HG03469 (cell line): ENCODE measurements at regions not wholly inside any gene's neighbourhood (a gene's known extent, or its start where the extent isn't known, plus 50 kb on each side); places are given as distances from the start of the nearest gene placed in this dataset.

Experiments
- ATAC-seq: cut with Tn5 transposase; IDR thresholded peaks from one replicate; pipeline ENCODE4 v1.9.1; 2021; ENCODE audit warnings: mild to moderate bottlenecking, moderate library complexity, moderate number of reproducible peaks; ENCODE audit not compliant: unreplicated experiment

DNA sequence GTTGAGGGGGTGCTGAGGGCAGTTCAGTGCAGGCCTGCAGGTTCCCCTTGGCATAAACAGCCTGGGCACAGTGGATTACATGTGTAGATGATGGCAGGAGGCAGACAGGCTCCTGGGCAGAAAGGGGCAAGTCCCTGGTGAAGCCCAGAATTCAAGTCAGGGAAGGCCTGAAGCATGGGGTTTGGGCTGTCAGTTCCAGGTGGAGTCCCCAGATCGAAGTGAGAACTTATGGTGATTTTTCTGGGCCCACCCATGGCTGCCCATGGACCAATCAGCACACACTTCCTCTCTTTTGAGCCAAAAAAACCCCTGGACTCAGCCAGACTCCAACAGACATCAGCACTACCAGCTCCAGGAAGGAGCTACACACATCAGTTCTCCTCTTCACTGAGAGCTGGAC, 529.1 kb downstream of the PPARGC1A start:
- ATAC-seq: no peak

DNA sequence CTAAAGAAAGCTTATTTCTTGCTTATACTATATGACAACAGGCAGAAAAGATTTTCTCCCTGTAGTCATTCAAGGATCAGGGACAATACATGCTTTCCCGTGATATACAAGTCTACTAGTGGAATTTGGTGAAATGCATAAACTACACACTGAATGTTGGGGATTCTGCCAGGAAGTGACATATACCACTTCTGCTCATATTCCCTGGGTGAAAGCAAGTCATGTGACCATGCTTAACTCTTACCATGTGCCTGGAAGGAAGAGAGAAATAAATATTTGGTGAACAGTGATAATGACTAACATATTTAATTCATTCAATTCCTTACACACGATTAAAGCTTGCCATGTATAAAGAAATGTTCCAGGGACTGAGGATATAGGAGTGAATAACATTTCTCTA, 534.6 kb downstream of the PPARGC1A start:
- ATAC-seq: no peak

DNA sequence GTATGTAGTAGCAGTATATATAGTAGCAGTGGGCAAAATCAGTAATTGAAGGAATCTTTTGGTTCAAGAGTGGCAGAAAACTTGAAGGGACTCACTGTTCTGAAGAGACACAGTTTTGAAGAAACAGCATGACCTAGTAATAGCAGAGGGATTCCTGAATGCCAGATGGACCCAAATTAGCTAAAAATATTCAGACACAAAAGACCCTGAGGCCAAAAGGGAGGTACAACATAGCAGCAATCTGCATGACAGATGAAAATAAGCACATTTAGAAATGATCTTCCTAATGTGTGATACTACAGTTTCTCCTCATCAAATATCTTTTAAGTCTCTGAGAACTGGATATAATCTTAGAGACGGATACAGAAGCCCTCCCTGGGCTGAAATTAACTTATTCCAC, 536.6 kb downstream of the PPARGC1A start:
- ATAC-seq: no peak

DNA sequence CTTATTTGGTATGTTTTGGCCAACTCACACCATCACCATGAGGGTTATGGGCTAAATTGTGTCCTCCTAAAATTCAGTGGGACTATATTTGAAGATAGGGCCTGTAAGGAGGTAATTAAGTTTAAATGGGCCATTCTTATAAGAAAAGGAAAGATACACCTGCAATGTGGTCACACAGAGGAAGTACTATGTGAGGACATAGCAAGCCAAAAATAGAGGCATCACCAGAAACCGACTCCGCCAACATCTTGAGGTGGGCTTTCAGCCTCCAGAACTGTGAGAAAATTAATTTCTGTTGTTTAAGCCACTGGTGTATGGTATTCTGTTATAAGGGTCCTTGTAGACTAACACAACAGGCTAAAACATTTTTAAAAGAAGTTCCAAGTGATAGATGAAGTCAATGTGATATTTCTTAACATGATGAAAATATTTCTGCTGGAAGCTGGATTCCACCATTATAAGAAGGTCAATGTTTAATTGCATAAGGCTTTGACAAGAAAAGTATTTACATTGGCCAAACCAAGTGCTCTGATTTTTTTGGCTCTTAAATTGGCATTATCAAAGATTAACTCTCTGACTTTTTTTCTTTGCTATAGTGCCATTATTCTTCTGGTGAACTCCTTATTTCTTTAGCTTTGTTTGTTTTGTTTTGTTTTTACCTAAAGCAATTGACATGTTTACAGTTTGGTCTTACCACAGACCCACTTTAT, 540.9 kb downstream of the PPARGC1A start:
- no peak for ATAC-seq

DNA sequence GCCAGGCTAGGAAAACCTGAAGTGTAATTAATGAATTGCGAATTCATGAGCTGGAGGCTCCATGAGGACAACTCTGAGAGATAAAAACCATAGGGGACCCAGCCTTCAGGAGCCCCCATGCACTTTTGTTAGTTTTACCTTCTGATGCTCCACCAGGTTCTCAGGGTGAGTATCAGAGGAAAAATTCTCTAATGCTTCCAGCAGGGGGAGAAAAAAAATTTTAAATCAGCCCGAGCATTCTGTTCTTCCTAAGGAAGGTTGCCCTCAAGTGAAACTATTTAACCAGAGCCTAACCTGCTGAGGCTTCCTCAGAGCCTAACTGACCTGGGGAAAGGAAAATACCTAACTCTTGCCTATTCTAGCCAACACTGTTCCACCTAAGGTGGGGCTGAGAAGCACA, 552.6 kb downstream of the PPARGC1A start:
- no peak for ATAC-seq

DNA sequence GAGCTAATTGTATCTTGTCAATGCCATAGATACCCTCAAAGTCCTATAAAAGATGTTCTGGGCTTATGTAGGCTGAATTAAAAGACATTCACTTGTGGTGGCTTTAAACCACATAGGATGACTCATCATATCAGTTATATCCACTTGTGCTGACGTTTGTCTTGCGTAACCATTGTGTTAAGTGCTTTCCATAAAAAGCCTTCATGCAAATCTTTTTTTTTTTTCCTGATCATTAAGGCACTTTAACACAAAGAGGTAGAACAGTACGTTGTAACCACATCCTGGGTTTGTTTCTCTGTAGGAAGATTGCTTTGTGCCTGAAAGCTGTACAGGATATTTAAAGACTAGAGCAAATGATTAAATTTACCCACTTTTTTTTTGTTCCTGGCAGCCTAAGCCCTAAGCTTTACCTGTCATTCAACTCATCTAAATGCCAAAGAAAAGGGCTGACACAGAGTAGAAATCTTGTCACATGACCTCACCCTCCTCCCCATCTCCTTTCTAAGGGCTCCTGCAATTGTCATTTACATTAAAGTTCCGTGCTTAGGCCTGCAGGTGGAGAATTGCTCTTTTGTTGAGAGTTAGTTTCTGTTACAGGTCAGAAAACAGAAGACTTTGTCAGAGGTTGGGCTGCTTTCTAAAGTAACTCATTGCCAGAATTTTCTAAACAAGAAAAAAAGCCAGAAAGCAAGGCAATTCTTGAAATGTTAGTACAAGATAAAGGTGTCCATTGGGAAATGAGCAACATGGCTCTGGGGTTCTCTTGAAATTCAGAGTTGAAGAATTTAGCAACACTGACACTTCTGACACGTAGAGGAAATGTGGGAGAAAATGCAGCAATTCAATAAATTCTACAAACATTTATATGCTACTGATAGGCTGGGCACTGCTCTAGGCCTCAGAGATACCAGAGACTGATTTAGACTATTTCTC, 555.6 kb downstream of the PPARGC1A start:
- ATAC-seq: peak; percentile 69

DNA sequence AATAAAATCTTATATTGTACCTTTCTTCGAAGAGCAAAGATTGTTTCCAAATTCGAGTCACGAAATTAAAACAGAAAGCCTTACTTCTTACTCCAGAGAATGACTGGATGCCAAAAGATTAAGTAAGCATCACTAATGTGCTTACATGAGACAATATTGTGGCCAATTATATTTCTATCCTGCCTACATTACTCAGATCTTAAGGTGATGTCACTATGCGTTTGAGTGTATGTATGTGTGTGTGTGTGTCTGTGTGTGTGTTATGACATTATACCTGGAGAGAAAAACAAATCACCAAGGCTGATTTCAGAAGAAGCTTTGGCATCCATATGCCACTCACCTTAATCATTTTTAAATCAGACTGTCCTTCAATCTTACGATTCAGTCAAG, 556.3 kb downstream of the PPARGC1A start:
- peak; percentile 15 for ATAC-seq

DNA sequence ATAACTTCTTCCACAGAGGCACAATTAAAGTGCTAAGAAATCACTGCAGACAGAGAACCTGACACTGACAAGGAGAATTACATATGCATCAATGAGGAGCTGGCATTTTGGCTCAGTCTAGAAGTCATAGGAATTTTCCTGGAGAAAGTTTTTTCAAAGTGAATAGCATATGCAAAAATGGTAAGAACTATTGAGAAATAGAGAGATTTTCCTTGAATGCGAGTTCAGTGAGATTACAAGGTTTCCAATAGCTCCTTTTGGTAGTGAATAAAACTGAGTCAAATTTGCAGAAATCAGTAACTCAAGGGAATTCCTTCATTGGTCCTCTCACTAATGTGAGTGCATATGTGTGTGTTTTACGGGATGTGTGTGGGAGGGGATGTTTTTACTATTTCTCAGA, 557.5 kb downstream of the PPARGC1A start:
- no peak for ATAC-seq

DNA sequence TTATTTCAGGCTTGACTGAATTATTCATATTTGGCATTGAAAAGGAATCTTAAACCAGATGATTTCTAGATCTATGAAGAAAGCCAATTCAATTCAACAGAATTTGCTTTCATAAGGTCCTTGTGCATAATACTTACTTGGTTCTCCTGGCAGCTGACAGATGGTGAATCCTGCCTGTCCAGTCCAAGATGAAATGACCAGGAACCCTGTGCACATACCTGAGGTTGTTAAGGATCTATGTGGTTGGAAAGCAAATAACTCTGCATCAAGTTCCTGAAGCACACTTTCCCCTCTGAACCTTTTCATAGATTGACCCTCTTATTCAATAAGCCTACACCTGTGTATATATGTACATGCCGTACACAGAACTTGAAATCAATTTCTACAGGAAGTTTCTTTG, 562.7 kb downstream of the PPARGC1A start:
- no peak for ATAC-seq

DNA sequence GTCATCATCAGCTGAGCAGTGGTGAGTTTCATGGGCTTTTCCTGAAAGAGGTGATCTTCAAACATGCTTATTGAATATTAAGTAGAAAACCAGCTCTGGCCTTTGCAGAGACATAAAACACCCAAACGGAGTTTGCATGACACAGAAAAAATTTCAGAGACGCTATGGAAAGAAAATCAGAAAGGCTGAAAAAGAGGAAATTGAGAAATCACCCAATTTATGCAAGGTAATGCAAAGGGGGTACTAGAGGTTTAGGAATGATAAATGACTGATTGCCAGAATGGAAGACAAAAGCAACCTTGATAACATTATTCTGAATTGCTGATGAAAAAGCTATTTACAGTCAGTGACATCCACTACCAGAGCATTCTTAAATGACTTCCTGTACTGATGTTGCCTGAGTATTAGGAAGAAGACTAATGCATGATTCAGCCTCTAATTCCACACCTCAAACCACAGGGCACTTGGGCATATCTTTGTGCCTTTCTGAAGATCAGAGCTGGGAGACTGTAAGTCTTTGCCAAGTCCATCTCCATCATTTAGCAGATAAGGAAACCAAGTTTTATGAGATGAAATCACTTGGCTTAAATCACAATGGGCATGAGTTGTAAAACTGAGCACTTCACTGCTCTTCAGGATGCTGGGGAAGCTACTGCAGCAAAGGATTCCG, 565.7 kb downstream of the PPARGC1A start:
- ATAC-seq: no peak

DNA sequence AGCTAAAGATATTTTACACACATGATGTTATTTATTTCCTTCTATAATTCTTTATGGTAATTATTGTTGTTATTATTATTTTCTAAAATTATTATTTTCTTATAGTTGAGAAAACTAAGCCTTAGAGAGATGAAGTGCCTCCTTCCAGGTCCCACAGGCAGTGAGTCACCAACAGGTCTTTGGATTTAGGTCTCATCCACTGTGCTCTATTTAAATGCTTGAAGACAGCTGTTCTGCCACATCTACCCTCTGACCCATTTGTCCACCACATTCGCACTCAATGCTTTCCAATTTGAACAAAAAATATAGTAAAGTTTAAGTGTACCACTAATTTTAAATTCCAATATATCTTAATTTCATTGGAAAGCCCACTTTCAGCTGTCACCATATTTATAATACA, 566.4 kb downstream of the PPARGC1A start:
- no peak for ATAC-seq

DNA sequence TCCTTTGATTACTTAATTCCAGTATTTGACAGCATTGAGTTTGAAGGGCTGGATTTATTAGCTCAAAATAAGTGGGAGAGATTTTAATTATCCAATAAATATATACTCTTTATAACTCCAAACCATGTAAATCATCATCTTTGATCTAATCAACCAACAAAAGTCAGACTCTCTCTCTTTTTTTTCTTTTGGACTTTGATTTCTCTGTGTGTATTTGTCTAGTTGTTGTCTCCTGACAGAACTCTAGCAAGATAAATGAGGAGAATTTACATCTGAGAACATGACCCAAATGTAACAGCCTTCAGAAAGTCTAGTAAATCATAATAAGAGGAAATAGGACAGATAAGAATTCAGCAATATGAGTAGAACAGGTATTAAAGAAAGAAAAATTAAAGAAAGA, 567.1 kb downstream of the PPARGC1A start:
- ATAC-seq: no peak

DNA sequence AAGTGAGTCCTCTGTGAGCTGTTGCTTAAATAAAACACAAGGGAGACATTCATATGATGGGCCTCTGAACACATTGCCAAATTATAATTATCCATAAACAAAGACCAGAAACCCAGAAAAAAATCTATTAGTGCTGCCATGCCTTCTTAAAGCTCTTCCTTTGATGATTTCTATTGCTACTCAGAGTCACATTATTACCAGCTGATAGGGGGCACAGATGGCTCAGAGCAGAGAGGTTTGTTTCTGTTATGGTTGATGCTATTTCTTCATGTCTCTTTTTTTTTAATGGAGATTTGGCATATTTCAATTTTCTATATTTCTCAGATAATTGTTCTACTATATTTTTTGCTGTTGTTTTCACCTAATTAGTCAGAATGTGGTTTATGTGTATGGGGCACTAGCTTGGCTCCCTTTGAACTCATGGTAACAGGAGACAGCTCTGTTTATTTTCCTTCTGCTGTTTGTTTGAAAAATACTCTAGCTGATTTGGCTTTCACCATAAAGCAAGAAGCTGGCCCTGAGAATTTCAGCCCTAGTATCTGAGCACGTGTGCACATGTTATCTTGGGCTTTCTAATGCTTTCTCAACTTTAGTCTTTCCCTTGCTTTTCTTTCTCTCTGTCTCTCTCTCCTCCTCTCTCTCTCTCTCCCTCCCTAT, 568.8 kb downstream of the PPARGC1A start:
- no peak for ATAC-seq

DNA sequence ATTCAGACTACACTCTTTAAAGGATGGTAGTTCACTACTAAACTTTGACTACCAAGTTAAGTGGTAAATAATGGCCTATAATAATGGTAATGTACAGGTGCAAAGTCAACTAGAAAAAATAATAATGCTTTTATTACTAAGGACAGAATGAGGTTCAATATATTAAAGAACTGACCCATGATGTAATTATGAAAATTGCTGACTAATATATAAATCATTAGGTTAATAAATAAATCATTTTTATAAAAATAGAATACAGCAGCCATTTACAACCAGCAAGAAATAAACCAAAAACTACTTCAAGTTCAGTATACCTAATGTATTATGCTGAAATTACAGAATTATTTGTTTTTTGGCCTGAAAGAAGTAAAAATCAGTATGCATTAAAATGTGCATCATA, 577.2 kb downstream of the PPARGC1A start:
- no peak for ATAC-seq

DNA sequence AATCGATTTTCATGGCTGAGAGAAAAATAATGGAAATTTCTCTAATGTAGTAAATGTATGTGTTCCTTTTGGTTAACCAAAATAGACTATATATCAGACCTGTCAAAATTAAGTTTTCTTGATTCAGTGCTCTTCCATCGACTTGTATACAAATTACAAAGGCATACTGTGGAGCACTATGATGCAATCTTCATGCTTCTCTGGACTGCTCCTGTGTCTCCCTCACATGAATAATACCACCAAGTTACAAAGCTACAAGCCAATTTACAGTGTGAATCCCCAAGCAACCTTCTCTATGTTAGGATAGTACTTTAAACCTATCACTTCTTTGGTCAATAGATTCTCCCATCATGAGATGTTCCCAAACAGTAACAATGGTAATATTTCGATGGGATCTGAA, 577.9 kb downstream of the PPARGC1A start:
- ATAC-seq: no peak

DNA sequence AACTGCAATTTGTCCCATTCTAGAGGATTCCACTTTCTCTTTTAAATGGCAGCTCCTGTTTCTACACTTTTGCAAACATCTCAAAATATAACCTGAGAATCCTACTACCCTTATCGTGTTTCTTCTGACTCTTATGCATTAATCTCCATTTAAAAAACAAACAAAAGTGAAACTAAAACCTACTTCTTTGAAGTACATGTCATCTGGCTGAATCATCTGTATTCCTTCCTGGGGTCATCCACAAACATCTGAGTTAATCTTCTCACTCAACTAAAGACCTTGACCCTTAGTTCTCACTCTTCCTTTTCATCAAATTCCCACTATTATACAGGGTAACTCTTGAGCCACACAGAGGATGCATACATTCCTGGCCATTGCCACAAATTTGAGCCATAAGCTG, 584.8 kb downstream of the PPARGC1A start:
- no peak for ATAC-seq

DNA sequence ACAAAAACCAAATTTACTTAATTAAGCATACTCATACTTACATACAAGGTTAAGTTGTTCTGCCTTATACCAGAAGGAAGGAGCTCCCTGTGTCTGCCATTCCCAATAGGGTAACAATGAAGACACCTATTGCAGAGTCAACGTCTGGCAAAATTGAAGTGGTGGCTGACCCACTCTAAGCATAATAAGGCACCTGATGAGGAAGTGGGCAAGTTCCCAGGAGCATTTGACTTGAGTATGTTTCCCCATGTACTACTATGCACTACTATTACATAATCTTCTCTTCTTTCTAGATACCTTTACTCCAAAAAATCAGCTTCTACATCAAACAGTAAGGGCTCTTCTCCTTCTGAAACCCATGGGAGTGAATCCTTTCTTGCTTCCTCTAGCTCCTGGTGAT, 591.5 kb downstream of the PPARGC1A start:
- ATAC-seq: no peak

DNA sequence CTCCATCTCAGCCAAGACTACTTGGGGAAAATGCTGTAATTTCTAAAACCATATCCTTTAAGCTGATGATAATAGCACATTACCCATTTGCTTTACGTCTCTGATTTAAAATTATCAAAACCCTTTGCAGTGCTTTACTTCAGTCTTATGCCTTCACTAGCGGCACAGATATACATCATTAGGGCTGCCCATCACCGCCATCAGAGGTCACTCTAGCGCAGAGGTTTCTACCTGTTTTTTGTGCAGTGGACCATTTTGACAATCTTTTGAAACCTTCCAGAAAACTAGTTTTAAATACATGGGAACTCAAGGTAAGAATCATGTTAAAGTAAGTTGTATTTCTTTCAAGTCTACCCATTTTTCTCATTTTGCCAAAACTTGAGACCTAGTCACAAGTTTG, 592.5 kb downstream of the PPARGC1A start:
- ATAC-seq: no peak

DNA sequence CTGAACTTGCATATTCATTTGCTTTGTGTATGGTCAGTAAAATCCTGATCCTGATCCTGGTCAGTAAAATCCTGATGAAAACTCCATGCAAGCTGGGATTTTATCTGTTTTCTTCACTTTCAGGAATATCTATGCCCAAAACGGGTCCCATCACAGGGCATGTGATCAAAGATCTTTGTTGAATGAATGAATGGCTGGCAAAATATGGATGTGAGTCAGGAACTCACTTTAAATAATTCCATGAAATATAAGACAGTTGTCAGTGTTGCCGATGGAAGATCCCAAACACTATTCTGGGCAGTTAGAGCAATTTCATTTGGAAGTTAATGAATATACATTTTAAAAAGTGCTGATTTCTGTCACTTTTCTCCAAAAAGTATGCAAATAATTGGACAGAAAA, 598.4 kb downstream of the GBA3 start:
- no peak for ATAC-seq

DNA sequence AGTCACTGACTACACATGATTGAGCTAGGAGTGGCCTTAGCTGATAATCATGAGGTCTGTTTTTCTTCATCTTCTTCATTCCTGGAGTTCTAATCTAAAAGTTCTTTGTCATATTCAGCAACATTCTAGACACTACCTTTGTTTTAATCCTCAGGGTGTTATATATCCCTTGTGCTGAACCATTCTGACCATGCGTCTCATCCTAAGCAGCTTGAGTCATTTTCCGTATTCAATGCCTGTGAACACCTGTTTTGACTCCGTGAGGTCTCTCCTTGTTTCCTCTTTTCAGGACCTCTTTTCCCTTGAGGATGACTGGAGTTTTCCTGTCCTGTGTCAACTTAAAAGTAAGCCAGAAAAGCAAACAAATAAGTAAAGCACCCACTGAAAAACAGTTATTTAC, 597.9 kb downstream of the GBA3 start:
- ATAC-seq: no peak

DNA sequence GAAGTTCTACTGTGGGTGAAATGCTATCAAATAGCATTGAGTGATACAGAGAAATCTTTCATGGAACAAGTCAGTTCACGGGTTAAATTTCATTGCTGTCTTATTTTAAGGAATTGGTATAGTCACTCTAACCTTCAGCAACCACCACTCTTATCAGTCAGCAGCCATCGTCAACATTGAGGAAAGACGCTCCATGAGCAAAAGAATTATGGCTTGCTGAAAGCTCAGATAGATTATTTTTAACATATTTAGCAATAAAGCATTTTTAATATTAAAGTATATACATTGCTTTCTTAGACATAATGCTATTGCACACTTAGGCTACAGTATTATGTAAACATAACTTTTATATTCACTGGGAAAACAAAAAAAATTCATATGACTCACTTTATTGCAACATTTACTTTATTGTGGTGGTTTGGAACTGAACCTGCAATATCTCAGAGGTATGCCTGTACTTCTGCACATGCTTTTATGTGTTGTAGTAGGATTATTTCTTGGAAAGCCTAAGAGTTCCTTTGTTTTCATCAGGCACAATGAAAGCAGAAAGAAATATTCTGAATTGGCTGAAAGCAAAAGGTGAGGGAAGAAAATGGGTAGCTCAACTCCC, 586.7 kb downstream of the GBA3 start:
- no peak for ATAC-seq
